Kidney tubule cell (primary cell): ENCODE measurements at regions not wholly inside any gene's neighbourhood (a gene's known extent, or its start where the extent isn't known, plus 50 kb on each side); places are given as distances from the start of the nearest gene placed in this dataset.

Source experiments
- DNase-seq: peaks from one replicate; pipeline ENCODE4 v3.0.0-alpha.2; 2018; ENCODE audit warnings: low spot score

- no peak for DNase-seq
Observed at GRCh38 chr13:99892866-99893504, 78.6 kb downstream of the ZIC5 start.

GRCh38 chr13:99892196-99892613 lies 79.4 kb downstream of the ZIC5 start:
- DNase-seq = no peak

GRCh38 chr13:99886706-99887105 lies 84.9 kb downstream of the ZIC5 start:
- peak; percentile 39 for DNase-seq

GRCh38 chr13:99884913-99885312 lies 86.7 kb downstream of the ZIC5 start:
- DNase-seq = no peak

- no peak for DNase-seq
Observed at GRCh38 chr13:99883805-99884204, 87.8 kb downstream of the ZIC5 start.

- no peak for DNase-seq
Observed at GRCh38 chr13:99878921-99879610, 92.5 kb downstream of the ZIC5 start.

- no peak for DNase-seq
Observed at GRCh38 chr13:99876651-99877050, 94.9 kb downstream of the ZIC5 start.

- no peak for DNase-seq
Observed at GRCh38 chr13:99875391-99875790, 96.2 kb downstream of the ZIC5 start.

- no peak for DNase-seq
Observed at GRCh38 chr13:99873832-99874430, 97.6 kb downstream of the ZIC5 start.

GRCh38 chr13:99873141-99873540 lies 98.4 kb downstream of the ZIC5 start:
- no peak for DNase-seq

- no peak for DNase-seq
Observed at GRCh38 chr13:99871249-99871898, 100.2 kb downstream of the ZIC5 start.

GRCh38 chr13:99870541-99870940 lies 101.0 kb downstream of the ZIC5 start:
- no peak for DNase-seq

- no peak for DNase-seq
Observed at GRCh38 chr13:99869830-99870229, 101.7 kb downstream of the ZIC5 start.

GRCh38 chr13:99868767-99869166 lies 102.8 kb downstream of the ZIC5 start:
- DNase-seq = no peak

- DNase-seq = no peak
Observed at GRCh38 chr13:99867535-99868257, 103.9 kb downstream of the ZIC5 start.

- DNase-seq = no peak
Observed at GRCh38 chr13:99866781-99867180, 104.8 kb downstream of the ZIC5 start.

- no peak for DNase-seq
Observed at GRCh38 chr13:99865420-99865930, 106.1 kb downstream of the ZIC5 start.

GRCh38 chr13:99864627-99864990 lies 107.0 kb downstream of the ZIC5 start:
- no peak for DNase-seq

- DNase-seq = no peak
Observed at GRCh38 chr13:99863789-99864626, 107.6 kb downstream of the ZIC5 start.

GRCh38 chr13:99862244-99862643 lies 109.3 kb downstream of the ZIC5 start:
- DNase-seq = no peak

- DNase-seq = no peak
Observed at GRCh38 chr13:99861771-99862170, 109.8 kb downstream of the ZIC5 start.
